ENCODE measurements at regions not wholly inside any gene's neighbourhood (a gene's known extent, or its start where the extent isn't known, plus 50 kb on each side); places are given as distances from the start of the nearest gene placed in this dataset.

DNA sequence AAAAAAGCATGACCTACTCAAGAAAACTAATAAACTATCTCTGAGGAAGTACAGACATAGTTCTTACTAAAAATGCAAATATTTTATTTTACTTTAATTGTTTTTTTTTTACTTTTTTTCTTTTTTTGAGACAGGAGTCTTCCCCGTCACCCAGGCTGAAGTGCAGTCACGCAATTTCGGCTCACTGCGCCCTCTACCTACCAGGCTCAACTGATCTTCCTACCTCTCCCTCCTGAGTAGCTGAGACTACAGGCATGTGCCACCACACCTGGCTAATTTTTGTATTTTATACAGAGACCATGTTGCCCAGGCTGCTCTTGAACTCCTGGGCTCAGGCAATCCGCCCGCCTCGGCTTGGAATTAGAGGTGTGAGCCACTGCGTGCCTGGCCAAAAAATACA lies 1263.1 kb downstream of the KCNT2 start:
- TF ChIP-seq, protein P1, sequence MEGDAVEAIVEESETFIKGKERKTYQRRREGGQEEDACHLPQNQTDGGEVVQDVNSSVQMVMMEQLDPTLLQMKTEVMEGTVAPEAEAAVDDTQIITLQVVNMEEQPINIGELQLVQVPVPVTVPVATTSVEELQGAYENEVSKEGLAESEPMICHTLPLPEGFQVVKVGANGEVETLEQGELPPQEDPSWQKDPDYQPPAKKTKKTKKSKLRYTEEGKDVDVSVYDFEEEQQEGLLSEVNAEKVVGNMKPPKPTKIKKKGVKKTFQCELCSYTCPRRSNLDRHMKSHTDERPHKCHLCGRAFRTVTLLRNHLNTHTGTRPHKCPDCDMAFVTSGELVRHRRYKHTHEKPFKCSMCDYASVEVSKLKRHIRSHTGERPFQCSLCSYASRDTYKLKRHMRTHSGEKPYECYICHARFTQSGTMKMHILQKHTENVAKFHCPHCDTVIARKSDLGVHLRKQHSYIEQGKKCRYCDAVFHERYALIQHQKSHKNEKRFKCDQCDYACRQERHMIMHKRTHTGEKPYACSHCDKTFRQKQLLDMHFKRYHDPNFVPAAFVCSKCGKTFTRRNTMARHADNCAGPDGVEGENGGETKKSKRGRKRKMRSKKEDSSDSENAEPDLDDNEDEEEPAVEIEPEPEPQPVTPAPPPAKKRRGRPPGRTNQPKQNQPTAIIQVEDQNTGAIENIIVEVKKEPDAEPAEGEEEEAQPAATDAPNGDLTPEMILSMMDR (conservative IDR thresholded peaks at IDR 0.05; ENCODE audit: low read length): no peak
- H3K4me3 ChIP-seq (ENCODE audit: low read length): no peak overlapping the region
- DNase-seq (ENCODE audit: low read depth): no peak

DNA sequence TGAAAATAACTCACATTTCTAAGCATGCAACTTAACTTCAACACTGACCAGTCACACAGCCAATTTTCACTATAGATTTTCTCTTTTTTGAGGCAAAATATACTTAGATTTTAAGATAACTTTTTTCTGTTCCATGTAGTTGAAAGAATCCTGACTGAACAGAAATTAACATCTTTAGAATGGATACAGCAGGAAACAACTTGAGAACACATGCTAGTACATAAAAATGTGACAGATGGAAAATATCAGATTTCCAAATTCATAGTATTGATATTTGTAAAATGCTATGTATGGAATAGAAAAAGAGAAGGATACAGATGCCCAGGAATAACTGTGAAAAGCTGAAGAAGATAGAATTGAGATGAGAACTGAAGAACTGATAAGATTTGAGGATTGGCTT lies 1270.6 kb downstream of the KCNT2 start:
- no peak overlapping the region for H3K4me3 ChIP-seq (ENCODE audit: low read length)
- no peak for DNase-seq (ENCODE audit: low read depth)
- TF ChIP-seq, protein P1 (conservative IDR thresholded peaks at IDR 0.05; ENCODE audit: low read length): no peak

DNA sequence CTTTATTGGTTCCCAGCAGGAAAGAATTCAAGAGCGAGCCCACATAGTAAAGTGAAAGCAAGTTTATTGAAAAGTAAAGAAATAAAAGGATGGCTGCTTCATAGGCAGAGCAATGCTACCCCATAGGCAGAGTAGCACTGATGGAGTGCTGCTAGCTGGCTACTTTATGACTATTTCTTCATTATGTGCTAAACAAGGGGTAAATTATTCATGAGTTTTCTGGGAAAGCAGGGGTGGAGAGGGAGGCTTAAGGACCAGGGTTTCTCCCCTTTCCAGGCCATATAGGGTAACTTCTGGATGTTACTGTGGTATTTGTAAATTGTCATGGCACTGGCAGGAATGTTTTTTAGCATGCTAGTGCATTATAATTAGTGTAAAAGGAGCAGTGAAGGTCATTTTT lies 1271.4 kb downstream of the KCNT2 start:
- H3K4me3 ChIP-seq (ENCODE audit: low read length): no peak overlapping the region
- TF ChIP-seq, protein P1 (conservative IDR thresholded peaks at IDR 0.05; ENCODE audit: low read length): no peak
- no peak for DNase-seq (ENCODE audit: low read depth)

DNA sequence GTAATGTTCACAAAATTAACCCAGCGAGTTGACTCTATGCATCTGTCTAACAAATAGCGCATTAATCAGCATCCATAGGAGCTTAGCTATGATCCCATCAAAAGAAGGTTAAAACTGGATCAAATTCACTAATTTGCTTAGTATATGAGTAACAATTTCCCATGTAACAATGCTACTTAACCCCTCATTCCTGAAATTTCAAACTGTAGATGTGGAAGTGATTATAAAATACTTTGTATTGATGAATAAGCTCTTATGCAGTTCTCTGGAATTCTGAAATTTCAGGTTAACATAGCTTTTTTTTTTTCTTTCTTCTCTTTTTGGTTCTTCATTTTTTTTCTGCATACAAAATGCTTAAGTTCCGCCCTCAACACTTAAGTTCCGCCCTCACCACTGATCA lies 1272.7 kb downstream of the KCNT2 start:
- TF ChIP-seq, protein P1 (conservative IDR thresholded peaks at IDR 0.05; ENCODE audit: low read length): no peak
- peak; percentile 54 for DNase-seq (ENCODE audit: low read depth)
- no peak overlapping the region for H3K4me3 ChIP-seq (ENCODE audit: low read length)

DNA sequence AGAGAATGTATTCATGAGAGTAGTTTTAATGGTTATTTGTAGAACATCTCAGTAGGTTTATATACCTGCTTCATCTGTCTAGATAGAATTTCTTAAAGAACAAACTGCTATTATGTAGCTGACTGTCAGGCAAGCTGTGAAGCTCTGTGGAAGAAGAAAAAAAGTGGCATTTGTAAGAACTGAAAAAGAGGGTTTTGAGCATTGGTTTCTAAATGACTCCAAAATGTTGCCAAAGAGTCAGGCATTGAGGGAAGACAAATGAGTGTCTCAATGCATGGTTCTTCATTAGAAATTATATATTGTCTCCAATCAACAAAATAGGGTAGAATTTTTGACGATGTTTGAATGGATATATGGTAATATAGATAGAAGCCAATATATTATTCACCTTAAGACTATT lies 1276.1 kb downstream of the KCNT2 start:
- no peak for DNase-seq (ENCODE audit: low read depth)
- TF ChIP-seq, protein P1 (conservative IDR thresholded peaks at IDR 0.05; ENCODE audit: low read length): no peak
- H3K4me3 ChIP-seq (ENCODE audit: low read length): no peak overlapping the region

DNA sequence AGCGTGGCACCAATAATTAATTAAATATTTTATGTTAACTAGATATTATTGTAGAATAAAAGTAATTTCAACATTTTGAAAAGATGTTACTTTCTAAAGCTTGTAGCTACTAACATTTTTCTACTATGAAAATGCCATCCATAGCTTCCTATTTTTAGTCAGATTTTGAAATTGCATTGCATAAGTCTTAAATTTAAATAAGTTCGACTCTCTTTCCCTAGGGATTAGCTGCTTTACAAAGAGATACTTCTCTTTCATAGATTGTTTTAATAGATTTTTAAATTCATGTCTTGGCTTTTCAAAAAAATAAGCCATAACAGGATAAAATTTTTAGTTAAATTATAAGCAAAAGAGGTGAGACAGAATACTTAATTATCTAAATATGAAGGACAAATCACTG lies 1279.6 kb downstream of the KCNT2 start:
- TF ChIP-seq, protein P1 (conservative IDR thresholded peaks at IDR 0.05; ENCODE audit: low read length): no peak
- peak; percentile 17 for DNase-seq (ENCODE audit: low read depth)
- no peak overlapping the region for H3K4me3 ChIP-seq (ENCODE audit: low read length)

DNA sequence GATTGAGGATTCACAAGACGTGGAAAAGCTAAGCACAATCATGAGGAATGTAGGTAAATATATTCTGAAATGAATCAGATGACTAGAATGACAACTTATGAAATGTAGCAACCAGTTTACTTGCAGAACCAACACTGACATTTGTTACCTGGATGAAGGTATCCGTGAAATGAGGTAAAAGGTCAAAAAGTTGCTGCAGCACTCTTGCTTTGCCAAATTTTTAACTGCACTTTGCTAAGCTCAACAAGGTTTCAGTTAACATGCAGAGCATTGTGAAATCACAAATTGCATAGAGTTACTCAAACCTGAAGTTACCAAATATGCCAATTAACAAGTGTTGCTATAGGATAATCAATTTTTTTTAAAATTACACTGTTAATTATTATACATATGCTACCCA lies 1280.1 kb downstream of the KCNT2 start:
- TF ChIP-seq, protein P1 (conservative IDR thresholded peaks at IDR 0.05; ENCODE audit: low read length): no peak
- H3K4me3 ChIP-seq (ENCODE audit: low read length): no peak overlapping the region
- peak; percentile 8 for DNase-seq (ENCODE audit: low read depth)
